Body of pancreas (tissue), 4 donors: ENCODE measurements at regions not wholly inside any gene's neighbourhood (a gene's known extent, or its start where the extent isn't known, plus 50 kb on each side); places are given as distances from the start of the nearest gene placed in this dataset.

Experiments used
- ATAC-seq: fragments of 150-250 bp; one replicate; pipeline ENCODE4 v1.9.1; 2016
- DNase-seq, 4 donors: peaks; one replicate each; pipeline ENCODE4 v3.0.0-alpha.2; 2019
- H3K27ac ChIP-seq, 4 donors: fragments of 200-600 bp; sonication (generic); 1 replicate in 3 of 4; 2 replicates in 1 of 4; pipeline versions ENCODE4 v1.5.1 to v1.6.1; 2016 to 2019; ENCODE audit warnings: mild to moderate bottlenecking in 1 of 4, mixed read lengths in 1 of 4, moderate library complexity in 1 of 4
- H3K27me3 ChIP-seq, 2 donors: fragments of 200-600 bp; sonication (generic); one replicate each; pipeline ENCODE4 v1.6.0; 2016; ENCODE audit warnings: mild to moderate bottlenecking in 1 of 2
- H3K36me3 ChIP-seq, 2 donors: fragments of 200-600 bp; sonication (generic); replicated peaks in 1 of 2; 2 replicates each; pipeline ENCODE4 v1.5.1; 2016; ENCODE audit warnings: low read depth in 2 of 2; ENCODE audit not compliant: insufficient read depth in 1 of 2
- H3K4me1 ChIP-seq: fragments of 200-600 bp; sonication (generic); one replicate; pipeline ENCODE4 v1.6.0; 2016
- H3K4me3 ChIP-seq, 2 donors: fragments of 200-600 bp; sonication (generic); 1 replicate in 1 of 2; 2 replicates in 1 of 2; pipeline ENCODE4 v1.5.1; 2016 to 2019
- H3K9me3 ChIP-seq, 3 donors: fragments of 200-600 bp; sonication (generic); 1 replicate in 2 of 3; 2 replicates in 1 of 3; pipeline ENCODE4 v1.5.1; 2016
- POLR2A ChIP-seq, 3 donors: fragments of 450-650 bp; IDR thresholded peaks; one replicate each; pipeline ENCODE4 v1.6.1; 2016; ENCODE audit warnings: antibody characterized with exemption in 3 of 3, mild to moderate bottlenecking in 2 of 3
- WGBS, 2 donors: methylation state at CpG; one replicate each; pipeline ENCODE4 v1.1.5; 2017; 5-methylcytosine and 5-hydroxymethylcytosine counted together
- intact Hi-C: fragments of 100-400 bp; cut with DNase I; formaldehyde crosslinking; loops from one replicate; pipeline ENCODE4 v1.15.1; 2023
- TF ChIP-seq, protein P1 (sequence below), 7 experiments: fragments of 450-650 bp in 4 of 7; fragments of 200-600 bp in 3 of 7; sonication (generic) in 3 of 7; IDR thresholded peaks; one replicate each; pipeline ENCODE4 v1.5.1; 2016 to 2019; ENCODE audit warnings: antibody characterized with exemption in 7 of 7

DNA sequence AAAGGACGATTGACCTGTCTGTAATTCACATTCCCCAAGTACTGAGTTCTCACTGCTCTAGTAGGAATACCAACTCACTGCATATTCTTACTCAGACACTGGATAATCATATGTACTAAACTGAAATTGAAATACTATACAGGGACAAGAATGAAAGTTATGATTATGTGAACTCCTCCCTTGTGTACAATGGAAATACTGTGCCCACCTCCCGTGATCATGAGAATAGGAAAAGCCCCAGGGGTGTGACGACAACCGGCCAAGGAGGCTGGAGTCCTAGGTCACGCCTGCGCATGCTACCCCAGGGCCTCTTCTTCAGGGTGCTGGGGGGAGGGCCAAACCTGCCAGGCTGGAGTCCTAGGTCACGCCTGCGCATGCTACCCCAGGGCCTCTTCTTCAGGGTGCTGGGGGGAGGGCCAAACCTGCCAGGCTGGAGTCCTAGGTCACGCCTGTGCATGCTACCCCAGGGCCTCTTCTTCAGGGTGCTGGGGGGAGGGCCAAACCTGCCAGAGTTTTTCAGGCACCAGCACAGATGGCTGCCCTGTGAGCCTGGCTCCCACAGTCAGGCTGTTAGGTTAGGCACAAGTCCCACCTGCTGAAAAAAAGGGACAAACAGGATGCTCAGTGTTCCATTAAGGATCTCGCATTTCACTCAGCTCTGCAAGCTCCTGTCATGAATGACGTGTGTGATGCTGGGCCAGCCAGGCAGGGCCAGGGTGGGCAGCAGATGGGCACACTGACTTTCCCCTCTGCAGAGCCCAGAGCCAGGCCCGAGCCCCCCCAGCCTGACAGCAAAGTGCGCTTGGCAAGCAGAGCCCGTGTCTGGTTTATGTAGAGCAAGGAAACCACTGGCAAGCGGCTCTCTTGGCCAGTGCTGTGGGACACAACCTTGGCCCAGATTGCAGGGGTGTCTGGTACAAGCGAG, 107.7 kb downstream of the FOXF2 start:
- H3K27me3 ChIP-seq = no peaks in the 10 kb centered on the region
- 66 to 69% methylated on average over 12 to 16 of the region's 16 CpGs for WGBS, 2 donors
- no peak for ATAC-seq
- no peak for TF ChIP-seq POLR2A (IDR thresholded peaks at IDR 0.05)
- TF ChIP-seq, protein P1, sequence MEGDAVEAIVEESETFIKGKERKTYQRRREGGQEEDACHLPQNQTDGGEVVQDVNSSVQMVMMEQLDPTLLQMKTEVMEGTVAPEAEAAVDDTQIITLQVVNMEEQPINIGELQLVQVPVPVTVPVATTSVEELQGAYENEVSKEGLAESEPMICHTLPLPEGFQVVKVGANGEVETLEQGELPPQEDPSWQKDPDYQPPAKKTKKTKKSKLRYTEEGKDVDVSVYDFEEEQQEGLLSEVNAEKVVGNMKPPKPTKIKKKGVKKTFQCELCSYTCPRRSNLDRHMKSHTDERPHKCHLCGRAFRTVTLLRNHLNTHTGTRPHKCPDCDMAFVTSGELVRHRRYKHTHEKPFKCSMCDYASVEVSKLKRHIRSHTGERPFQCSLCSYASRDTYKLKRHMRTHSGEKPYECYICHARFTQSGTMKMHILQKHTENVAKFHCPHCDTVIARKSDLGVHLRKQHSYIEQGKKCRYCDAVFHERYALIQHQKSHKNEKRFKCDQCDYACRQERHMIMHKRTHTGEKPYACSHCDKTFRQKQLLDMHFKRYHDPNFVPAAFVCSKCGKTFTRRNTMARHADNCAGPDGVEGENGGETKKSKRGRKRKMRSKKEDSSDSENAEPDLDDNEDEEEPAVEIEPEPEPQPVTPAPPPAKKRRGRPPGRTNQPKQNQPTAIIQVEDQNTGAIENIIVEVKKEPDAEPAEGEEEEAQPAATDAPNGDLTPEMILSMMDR (IDR thresholded peaks at IDR 0.05) = no peak
- peaks cover 0 to 5% (median 0%) of the 10 kb centered on the region in 3 donors for H3K9me3 ChIP-seq
- H3K36me3 ChIP-seq = no peaks in the 10 kb centered on the region
- intact Hi-C loops = no loop called here
- DNase-seq = no peak
- H3K27ac ChIP-seq = no peak overlapping the region
- no peak overlapping the region for H3K4me3 ChIP-seq
- no peaks in the 10 kb centered on the region for H3K4me1 ChIP-seq

DNA sequence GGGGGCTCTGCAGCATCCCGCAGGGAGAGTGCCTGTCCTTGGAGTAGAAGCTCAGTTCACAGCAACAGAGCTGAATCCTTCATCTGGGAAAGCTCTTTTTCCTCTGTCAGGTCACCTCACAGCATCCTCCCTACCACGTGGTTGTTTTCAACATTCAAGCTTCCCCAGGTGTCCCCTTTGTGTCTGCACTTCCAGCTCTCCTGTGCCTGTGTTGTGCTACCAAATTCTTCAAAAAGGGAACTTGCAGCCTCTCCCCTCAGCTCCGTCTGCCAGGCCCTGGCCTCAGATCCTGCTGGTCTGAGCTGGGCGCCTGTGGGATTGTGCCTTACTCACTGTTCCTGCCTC, 108.4 kb downstream of the FOXF2 start:
- Histone ChIP-seq H3K4me3 (no peak overlapping the region), H3K9me3 (peaks cover 0 to 5% (median 0%) of the 10 kb centered on the region in 3 donors), H3K4me1 (no peaks in the 10 kb centered on the region), H3K36me3 (no peaks in the 10 kb centered on the region), H3K27ac (no peak overlapping the region), H3K27me3 (no peaks in the 10 kb centered on the region)
- ATAC-seq = no peak
- WGBS, 2 donors = 51 to 54% methylated on average over 4 of the region's 4 CpGs
- intact Hi-C loops = no loop called here
- DNase-seq = no peak
- TF ChIP-seq POLR2A (IDR thresholded peaks at IDR 0.05) = no peak
- TF ChIP-seq, protein P1 (IDR thresholded peaks at IDR 0.05) = no peak

- H3K9me3 ChIP-seq = peaks cover 0 to 5% (median 0%) of the 10 kb centered on the region in 3 donors
- H3K36me3 ChIP-seq = no peaks in the 10 kb centered on the region
- no peak overlapping the region for H3K27ac ChIP-seq
- intact Hi-C loops = no loop called here
- ATAC-seq (no peak), DNase-seq (no peak)
- TF ChIP-seq POLR2A (IDR thresholded peaks at IDR 0.05) = no peak
- TF ChIP-seq, protein P1 (IDR thresholded peaks at IDR 0.05) = no peak
- H3K4me1 ChIP-seq = no peaks in the 10 kb centered on the region
- 58 to 72% methylated on average over 2 to 8 of the region's 8 CpGs for WGBS, 2 donors
- H3K4me3 ChIP-seq = no peak overlapping the region
- H3K27me3 ChIP-seq = no peaks in the 10 kb centered on the region
Measured at GRCh38 chr6:1498491-1499113, 109.2 kb downstream of the FOXF2 start.

- DNase-seq (no peak), ATAC-seq (no peak)
- Histone ChIP-seq H3K4me1 (no peaks in the 10 kb centered on the region), H3K9me3 (peaks cover 0 to 5% (median 0%) of the 10 kb centered on the region in 3 donors), H3K36me3 (no peaks in the 10 kb centered on the region), H3K4me3 (no peak overlapping the region), H3K27me3 (no peaks in the 10 kb centered on the region), H3K27ac (no peak overlapping the region)
- intact Hi-C loops = no loop called here
- TF ChIP-seq, protein P1 (IDR thresholded peaks at IDR 0.05) = no peak
- TF ChIP-seq POLR2A (IDR thresholded peaks at IDR 0.05) = no peak
- WGBS, 2 donors = 78 to 81% methylated on average over 7 to 8 of the region's 8 CpGs
Measured at GRCh38 chr6:1499777-1500176, 109.9 kb upstream of the FOXC1 start.
